Prostate gland (tissue), 2 donors: ENCODE measurements at regions not wholly inside any gene's neighbourhood (a gene's known extent, or its start where the extent isn't known, plus 50 kb on each side); places are given as distances from the start of the nearest gene placed in this dataset.

Source experiments
- DNase-seq: peaks from one replicate; pipeline ENCODE4 v3.0.0-alpha.2; 2019; ENCODE audit warnings: low spot score
- H3K27ac ChIP-seq, 2 donors: fragments of 200-600 bp; sonication (generic); 2 replicates each; pipeline ENCODE4 v1.5.1; 2017 to 2019
- H3K27me3 ChIP-seq: fragments of 200-600 bp; sonication (generic); replicated peaks from 2 replicates; pipeline ENCODE4 v1.5.1; 2019; ENCODE audit not compliant: insufficient read depth
- H3K36me3 ChIP-seq, 2 donors: fragments of 200-600 bp; sonication (generic); 1 replicate in 1 of 2; 2 replicates in 1 of 2; pipeline versions ENCODE4 v1.5.1 to v1.8.1; 2017 to 2019
- H3K4me1 ChIP-seq: fragments of 200-600 bp; sonication (generic); replicated peaks from 2 replicates; pipeline ENCODE4 v1.5.1; 2019
- H3K4me3 ChIP-seq, 2 donors: fragments of 200-600 bp; sonication (generic); 2 replicates each; pipeline ENCODE4 v1.5.1; 2017 to 2019
- H3K9me3 ChIP-seq: fragments of 200-600 bp; sonication (generic); 2 replicates; pipeline ENCODE4 v1.5.1; 2017
- CTCF ChIP-seq, 4 experiments: fragments of 200-600 bp in 2 of 4; fragments of 450-650 bp in 2 of 4; sonication (generic) in 2 of 4; IDR thresholded peaks; 1 replicate in 3 of 4; 2 replicates in 1 of 4; pipeline ENCODE4 v1.5.1; 2016 to 2019; ENCODE audit warnings: antibody characterized with exemption in 4 of 4, mild to moderate bottlenecking in 2 of 4, moderate library complexity in 2 of 4
- POLR2A ChIP-seq: fragments of 450-650 bp; IDR thresholded peaks from one replicate; pipeline ENCODE4 v1.6.1; 2016; ENCODE audit warnings: antibody characterized with exemption, mild to moderate bottlenecking
- POLR2AphosphoS5 ChIP-seq: sonication (generic); formaldehyde crosslinking; IDR thresholded peaks from one replicate; pipeline ENCODE4 v1.6.1; 2017; ENCODE audit warnings: antibody characterized with exemption
- WGBS: methylation state at CpG from one replicate; pipeline ENCODE4 v1.1.5; 2018; 5-methylcytosine and 5-hydroxymethylcytosine counted together
- intact Hi-C: fragments of 100-400 bp; cut with DNase I; formaldehyde crosslinking; loops from one replicate; pipeline ENCODE4 v1.14.2; 2022

DNA sequence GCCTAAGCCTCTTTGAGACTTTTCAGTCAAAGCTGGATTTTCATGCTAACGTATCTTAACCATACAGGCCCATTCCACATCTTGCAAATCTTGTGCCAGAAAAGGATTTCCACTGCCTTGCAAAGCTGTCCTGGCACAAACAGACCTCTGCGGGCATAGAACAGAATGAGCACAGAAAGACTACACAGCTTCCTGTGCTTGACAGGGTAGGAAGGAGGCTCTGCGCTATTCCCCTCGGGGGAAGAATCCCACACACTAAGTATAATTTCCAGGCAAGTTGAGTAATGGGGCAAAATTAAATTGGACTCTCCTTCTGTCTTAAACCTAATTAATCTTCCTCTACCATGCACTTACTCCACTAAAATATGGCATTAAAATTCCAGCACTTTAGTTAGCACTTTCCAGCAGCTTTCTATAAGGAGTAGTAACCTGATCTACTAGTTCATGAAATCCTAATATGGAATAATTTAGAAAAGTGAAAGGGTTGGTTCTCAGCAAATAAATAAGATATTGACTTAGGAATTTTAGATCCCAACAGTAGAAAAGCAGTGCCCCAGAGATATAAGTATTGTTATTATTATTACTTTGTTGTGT, 532.1 kb upstream of the JAG1 start:
- intact Hi-C loops = loop anchor here (10.0 kb wide), 2 partner anchors 531 to 651 kb away; partner anchors contain the start of gene JAG1
- TF ChIP-seq POLR2AphosphoS5 = no peak
- TF ChIP-seq POLR2A = no peak
- TF ChIP-seq CTCF (IDR thresholded peaks at IDR 0.05) = no peak
- DNase-seq = no peak
- H3K4me3 ChIP-seq = no peak overlapping the region
- no peaks in the 10 kb centered on the region for H3K9me3 ChIP-seq
- H3K27ac ChIP-seq = no peak overlapping the region
- no peaks in the 10 kb centered on the region for H3K36me3 ChIP-seq
- H3K4me1 ChIP-seq = peaks cover 3% of the 10 kb centered on the region
- H3K27me3 ChIP-seq = no peaks in the 10 kb centered on the region
- 63% methylated on average over 4 of the region's 4 CpGs for WGBS

GRCh38 chr20:11207749-11208502, 534.1 kb upstream of the JAG1 start:
- H3K9me3 ChIP-seq = no peaks in the 10 kb centered on the region
- H3K36me3 ChIP-seq = no peaks in the 10 kb centered on the region
- 77% methylated on average over 10 of the region's 10 CpGs for WGBS
- peaks cover 3% of the 10 kb centered on the region for H3K4me1 ChIP-seq
- no peaks in the 10 kb centered on the region for H3K27me3 ChIP-seq
- intact Hi-C loops = loop anchor here (10.0 kb wide), 2 partner anchors 533 to 653 kb away; partner anchors contain the start of gene JAG1
- no peak overlapping the region for H3K4me3 ChIP-seq
- TF ChIP-seq POLR2AphosphoS5 (no peak), CTCF (IDR thresholded peaks at IDR 0.05) (no peak), POLR2A (no peak)
- no peak for DNase-seq
- no peak overlapping the region for H3K27ac ChIP-seq

GRCh38 chr20:11210611-11211010, 536.8 kb upstream of the JAG1 start:
- H3K4me1 ChIP-seq = no peaks in the 10 kb centered on the region
- TF ChIP-seq POLR2A (no peak), POLR2AphosphoS5 (no peak), CTCF (IDR thresholded peaks at IDR 0.05) (no peak)
- H3K4me3 ChIP-seq = no peak overlapping the region
- WGBS = 72% methylated on average over 5 of the region's 5 CpGs
- no peak for DNase-seq
- H3K36me3 ChIP-seq = no peaks in the 10 kb centered on the region
- intact Hi-C loops = no loop called here
- no peak overlapping the region for H3K27ac ChIP-seq
- H3K9me3 ChIP-seq = no peaks in the 10 kb centered on the region
- H3K27me3 ChIP-seq = no peaks in the 10 kb centered on the region

GRCh38 chr20:11212272-11212671, 538.5 kb upstream of the JAG1 start:
- Histone ChIP-seq H3K27ac (no peak overlapping the region), H3K9me3 (no peaks in the 10 kb centered on the region), H3K4me1 (peaks cover 3% of the 10 kb centered on the region), H3K36me3 (no peaks in the 10 kb centered on the region), H3K4me3 (no peak overlapping the region), H3K27me3 (no peaks in the 10 kb centered on the region)
- TF ChIP-seq CTCF (IDR thresholded peaks at IDR 0.05) (no peak), POLR2AphosphoS5 (no peak), POLR2A (no peak)
- DNase-seq = no peak
- WGBS = 90% methylated on average over 3 of the region's 3 CpGs
- intact Hi-C loops = no loop called here

GRCh38 chr20:11212902-11213301, 539.1 kb upstream of the JAG1 start:
- 57% methylated on average over 5 of the region's 5 CpGs for WGBS
- no peaks in the 10 kb centered on the region for H3K9me3 ChIP-seq
- peaks cover 3% of the 10 kb centered on the region for H3K4me1 ChIP-seq
- no peak overlapping the region for H3K4me3 ChIP-seq
- no peaks in the 10 kb centered on the region for H3K36me3 ChIP-seq
- intact Hi-C loops = no loop called here
- no peak for DNase-seq
- no peak for TF ChIP-seq POLR2A
- TF ChIP-seq POLR2AphosphoS5 = no peak
- TF ChIP-seq CTCF (IDR thresholded peaks at IDR 0.05) = no peak
- no peaks in the 10 kb centered on the region for H3K27me3 ChIP-seq
- H3K27ac ChIP-seq = no peak overlapping the region
